GM12878 (cell line): ENCODE measurements at regions not wholly inside any gene's neighbourhood (a gene's known extent, or its start where the extent isn't known, plus 50 kb on each side); places are given as distances from the start of the nearest gene placed in this dataset.

Experiments
- ATAC-seq: fragments of 200-7000 bp; cut with Tn5 transposase; 3 replicates; pipeline ENCODE4 v1.9.1; 2020; ENCODE audit warnings: mild to moderate bottlenecking, moderate library complexity
- BruUV-seq: library from RNA; stranded (reverse); fragments of 400-500 nt; replicated peaks from 2 replicates; lab custom pipeline; 2021; lab: Mats Ljungman, UMichigan
- CTCF ChIA-PET: fragments of 300-600 bp; sonication (Branson Sonifier 250); formaldehyde crosslinking; extraction: SDS; loops from one replicate; lab custom pipeline; 2021; ENCODE audit warnings: inconsistent platforms; lab: Yijun Ruan, JAX
- POLR2A ChIA-PET: fragments of 350-600 bp; formaldehyde crosslinking; extraction: SDS; loops from one replicate; lab custom pipeline; 2021; ENCODE audit warnings: inconsistent platforms; lab: Charles Lee
- RAD21 ChIA-PET: fragments of 300-600 bp; sonication (Branson Sonifier 250); formaldehyde crosslinking; loops from one replicate; lab custom pipeline; 2023; ENCODE audit warnings: antibody characterized with exemption; ENCODE audit not compliant: unreplicated experiment; lab: Charles Lee
- SMC1A ChIA-PET: fragments of 300-600 bp; sonication (Branson Sonifier 250); formaldehyde crosslinking; loops from one replicate; lab custom pipeline; 2023; ENCODE audit not compliant: unreplicated experiment, uncharacterized antibody; lab: Charles Lee
- DNase-seq: peaks from one replicate; pipeline ENCODE4 v3.0.0-alpha.2; 2011; ENCODE audit warnings: low read depth, low spot score
- FAIRE-seq: peaks from 3 replicates; lab custom pipeline; 2011; peaks lifted over from hg19 to GRCh38; lab: Jason Lieb, UNC
- H2AFZ ChIP-seq: 2 replicates; pipeline ENCODE4 v1.6.0; 2011; ENCODE audit warnings: low read depth, low read length, control low read depth; ENCODE audit not compliant: control insufficient read depth
- H3K27ac ChIP-seq: 2 replicates; pipeline ENCODE4 v1.5.1; 2011; ENCODE audit warnings: control low read depth; ENCODE audit not compliant: control insufficient read depth, insufficient read depth
- H3K27me3 ChIP-seq, 2 experiments: replicated peaks in 1 of 2; 2 replicates each; pipeline versions ENCODE4 v1.6.0 to v1.6.1; 2011; ENCODE audit warnings: low read length in 1 of 2; ENCODE audit not compliant: control insufficient read depth in 2 of 2, insufficient read depth in 2 of 2
- H3K36me3 ChIP-seq, 2 experiments: 2 replicates each; pipeline ENCODE4 v1.5.1; 2011; ENCODE audit warnings: low read length in 1 of 2; ENCODE audit not compliant: control insufficient read depth in 2 of 2, insufficient read depth in 2 of 2
- H3K4me1 ChIP-seq: 2 replicates; pipeline ENCODE4 v1.6.1; 2011; ENCODE audit warnings: mild to moderate bottlenecking, low read length, moderate library complexity, mixed read lengths; ENCODE audit not compliant: control insufficient read depth, insufficient read depth
- H3K4me2 ChIP-seq: 2 replicates; pipeline ENCODE4 v1.6.0; 2011; ENCODE audit warnings: control low read depth; ENCODE audit not compliant: control insufficient read depth, insufficient read depth
- H3K4me3 ChIP-seq: fragments of 200-600 bp; sonication (generic); 2 replicates; pipeline ENCODE4 v1.5.1; 2016
- H3K79me2 ChIP-seq: 2 replicates; pipeline ENCODE4 v1.6.0; 2011; ENCODE audit warnings: low read length; ENCODE audit not compliant: control insufficient read depth, insufficient read depth
- H3K9ac ChIP-seq: 2 replicates; pipeline ENCODE4 v1.8.0; 2011; ENCODE audit warnings: low read length, control low read depth, mixed read lengths; ENCODE audit not compliant: control insufficient read depth, insufficient read depth
- H3K9me3 ChIP-seq: replicated peaks from 3 replicates; pipeline ENCODE4 v1.5.1; 2011; ENCODE audit warnings: mild to moderate bottlenecking, low read length; ENCODE audit not compliant: control insufficient read depth, insufficient read depth
- H4K20me1 ChIP-seq: 2 replicates; pipeline ENCODE4 v1.6.0; 2011; ENCODE audit not compliant: control insufficient read depth, insufficient read depth
- CBFB ChIP-seq: IDR thresholded peaks from 2 replicates; pipeline ENCODE4 v1.6.1; 2016; ENCODE audit warnings: antibody characterized with exemption, low read depth
- DPF2 ChIP-seq: fragments of 450-650 bp; IDR thresholded peaks from 2 replicates; pipeline ENCODE4 v1.6.1; 2017; ENCODE audit warnings: mild to moderate bottlenecking
- EED ChIP-seq: sonication (generic); IDR thresholded peaks from 2 replicates; pipeline ENCODE4 v1.6.1; 2016; ENCODE audit warnings: antibody characterized with exemption, low read depth
- FOS ChIP-seq: IDR thresholded peaks from 3 replicates; pipeline ENCODE4 v1.6.1; 2011; ENCODE audit warnings: borderline replicate concordance; ENCODE audit not compliant: insufficient read length; ENCODE audit errors: extremely low read depth
- HDAC6 ChIP-seq: fragments of 200-600 bp; sonication (generic); IDR thresholded peaks from one replicate; pipeline ENCODE4 v1.8.0; 2017; ENCODE audit warnings: antibody characterized with exemption; ENCODE audit not compliant: unreplicated experiment
- HDGF ChIP-seq: fragments of 450-650 bp; IDR thresholded peaks from 2 replicates; pipeline ENCODE4 v1.6.1; 2016; ENCODE audit warnings: antibody characterized with exemption
- IKZF1 ChIP-seq: fragments of 450-650 bp; conservative IDR thresholded peaks from 2 replicates; pipeline ENCODE4 v1.6.1; 2017; ENCODE audit warnings: antibody characterized with exemption, mild to moderate bottlenecking
- IKZF2 ChIP-seq, 2 experiments: fragments of 450-650 bp; IDR thresholded peaks; 2 replicates each; pipeline ENCODE4 v1.6.1; 2017; ENCODE audit warnings: mild to moderate bottlenecking in 2 of 2, moderate library complexity in 2 of 2
- PAX8 ChIP-seq: fragments of 450-650 bp; IDR thresholded peaks from 2 replicates; pipeline ENCODE4 v1.6.1; 2017; ENCODE audit warnings: mild to moderate bottlenecking, moderate library complexity
- PBX3 ChIP-seq: IDR thresholded peaks from 2 replicates; pipeline ENCODE4 v1.6.1; 2011; ENCODE audit warnings: mild to moderate bottlenecking, low read depth, low read length, moderate library complexity; ENCODE audit not compliant: insufficient replicate concordance
- POLR2A ChIP-seq: IDR thresholded peaks from 2 replicates; pipeline ENCODE4 v1.6.1; 2011; ENCODE audit warnings: low read depth, mild to moderate bottlenecking, low read length
- RB1 ChIP-seq: fragments of 450-650 bp; formaldehyde crosslinking; IDR thresholded peaks from 2 replicates; pipeline ENCODE4 v1.6.1; 2017; ENCODE audit warnings: mild to moderate bottlenecking, borderline replicate concordance
- RELA ChIP-seq: fragments of 450-650 bp; IDR thresholded peaks from 2 replicates; pipeline ENCODE4 v1.8.0; 2014; ENCODE audit warnings: borderline replicate concordance; ENCODE audit not compliant: partially characterized antibody
- SKIL ChIP-seq: fragments of 450-650 bp; IDR thresholded peaks from 2 replicates; pipeline ENCODE4 v1.6.1; 2017; ENCODE audit warnings: mild to moderate bottlenecking, low read depth, inconsistent platforms; ENCODE audit not compliant: poor library complexity, severe bottlenecking
- SMARCA5 ChIP-seq: fragments of 450-650 bp; IDR thresholded peaks from 2 replicates; pipeline ENCODE4 v1.6.1; 2017; ENCODE audit warnings: mild to moderate bottlenecking
- ZBTB11 ChIP-seq: fragments of 450-650 bp; formaldehyde crosslinking; IDR thresholded peaks from 2 replicates; pipeline ENCODE4 v1.5.0; 2022; ENCODE audit warnings: mild to moderate bottlenecking, missing genetic modification characterization
- in situ Hi-C: fragments of 300-500 bp; cut with MboI; formaldehyde crosslinking; loops from 9 replicates; pipeline ENCODE4 v1.14.3; 2018; ENCODE audit warnings: mixed read lengths
- intact Hi-C: fragments of 100-400 bp; cut with micrococcal nuclease; formaldehyde crosslinking; loops from one replicate; pipeline ENCODE4 v1.14.2; 2022; ENCODE audit not compliant: unreplicated experiment

GRCh38 chr5:40394698-40395097 lies 285.0 kb upstream of the PTGER4 start (continued):
- TF ChIP-seq ZBTB11 (CRISPR knock-in tag), result no peak
- TF ChIP-seq RB1, result no peak

- H2AFZ ChIP-seq, result no peak overlapping the region
- in situ Hi-C loops, result no loop called here
- H3K9ac ChIP-seq, result no peak overlapping the region
- no peak for ATAC-seq
- no peaks in the 10 kb centered on the region for H4K20me1 ChIP-seq
- H3K4me2 ChIP-seq, result no peak overlapping the region
- RAD21 ChIA-PET, result no interaction called here
- no peaks in the 10 kb centered on the region for H3K9me3 ChIP-seq
- no peaks in the 10 kb centered on the region for H3K4me1 ChIP-seq
- no TSS peak for BruUV-seq
- no peaks in the 10 kb centered on the region for H3K36me3 ChIP-seq
- POLR2A ChIA-PET, result no interaction called here
- H3K27ac ChIP-seq, result no peak overlapping the region
- no peak for TF ChIP-seq EED
- no peak for TF ChIP-seq CBFB
- TF ChIP-seq FOS, result no peak
- no peak for TF ChIP-seq PAX8
- no peak for TF ChIP-seq IKZF2 (IDR thresholded peaks at IDR 0.05)
- no peak for TF ChIP-seq HDGF
- TF ChIP-seq HDAC6, result no peak
- TF ChIP-seq RELA, result no peak
- no peak for TF ChIP-seq SMARCA5
- no peak for TF ChIP-seq POLR2A
- TF ChIP-seq IKZF1, result no peak
- no peak for TF ChIP-seq PBX3
- TF ChIP-seq DPF2, result no peak
- no peak for TF ChIP-seq SKIL
- DNase-seq, result no peak
- H3K4me3 ChIP-seq, result no peak overlapping the region
- no peaks in the 10 kb centered on the region; a peak in 1 of 4 replicates for H3K27me3 ChIP-seq
- intact Hi-C loops, result no loop called here
- H3K79me2 ChIP-seq, result no peaks in the 10 kb centered on the region
- SMC1A ChIA-PET, result interaction anchor here (0.7 to 1.5 kb wide), 4 partner anchors 10 to 294 kb away, joined by 3 to 4 read pairs (median 3); no protein-coding TSS in a partner anchor
- CTCF ChIA-PET, result no interaction called here
- no peak for FAIRE-seq
These were observed 288.1 kb upstream of the PTGER4 start for GRCh38 chr5:40391642-40392041.
